H9 (cell line): ENCODE measurements at regions not wholly inside any gene's neighbourhood (a gene's known extent, or its start where the extent isn't known, plus 50 kb on each side); places are given as distances from the start of the nearest gene placed in this dataset.

Experiments used
- DNase-seq: peaks from one replicate; pipeline ENCODE4 v3.0.0-alpha.2; 2017
- H2AFZ ChIP-seq: one replicate; pipeline ENCODE4 v1.6.1; 2013; ENCODE audit warnings: mild to moderate bottlenecking, low read length, control low read depth, moderate library complexity
- H2AK5ac ChIP-seq: 2 replicates; pipeline ENCODE4 v1.6.1; 2013; ENCODE audit warnings: low read length, control low read depth, mixed read lengths; ENCODE audit not compliant: insufficient read length
- H2BK120ac ChIP-seq: one replicate; pipeline ENCODE4 v1.6.1; 2013; ENCODE audit warnings: low read depth, mild to moderate bottlenecking, low read length, control low read depth, inconsistent platforms; ENCODE audit not compliant: poor library complexity, severe bottlenecking
- H2BK12ac ChIP-seq: 2 replicates; pipeline ENCODE4 v1.6.1; 2013; ENCODE audit warnings: low read length, control low read depth, mixed read lengths, low read depth; ENCODE audit not compliant: insufficient read length
- H2BK15ac ChIP-seq: 2 replicates; pipeline ENCODE4 v1.6.1; 2013; ENCODE audit warnings: low read depth, low read length, control low read depth
- H2BK20ac ChIP-seq: one replicate; pipeline ENCODE4 v1.6.1; 2013; ENCODE audit warnings: low read depth, mild to moderate bottlenecking, low read length, control low read depth, inconsistent platforms; ENCODE audit not compliant: poor library complexity, severe bottlenecking
- H2BK5ac ChIP-seq: 2 replicates; pipeline ENCODE4 v1.6.1; 2013; ENCODE audit warnings: low read length, control low read depth, mixed read lengths; ENCODE audit not compliant: insufficient read length
- H3K14ac ChIP-seq: 2 replicates; pipeline ENCODE4 v1.6.1; 2013; ENCODE audit warnings: low read length, control low read depth; ENCODE audit not compliant: insufficient read depth
- H3K18ac ChIP-seq: 2 replicates; pipeline ENCODE4 v1.6.1; 2013; ENCODE audit warnings: low read depth, mild to moderate bottlenecking, mixed read lengths, low read length, control low read depth; ENCODE audit not compliant: insufficient read length
- H3K23ac ChIP-seq: 2 replicates; pipeline ENCODE4 v1.6.1; 2013; ENCODE audit warnings: low read length, control low read depth, mixed read lengths, low read depth; ENCODE audit not compliant: insufficient read length
- H3K23me2 ChIP-seq: 2 replicates; pipeline ENCODE4 v1.6.1; 2013; ENCODE audit warnings: low read depth, mild to moderate bottlenecking, mixed read lengths, low read length, control low read depth; ENCODE audit not compliant: insufficient read length, poor library complexity, severe bottlenecking
- H3K27ac ChIP-seq: 2 replicates; pipeline ENCODE4 v1.5.1; 2013; ENCODE audit warnings: low read length, control low read depth, mixed read lengths, low read depth; ENCODE audit not compliant: insufficient read length
- H3K27me3 ChIP-seq: 2 replicates; pipeline ENCODE4 v1.6.1; 2013; ENCODE audit warnings: low read length, control low read depth, inconsistent platforms; ENCODE audit not compliant: insufficient read depth
- H3K4ac ChIP-seq: 2 replicates; pipeline ENCODE4 v1.6.1; 2013; ENCODE audit warnings: low read depth, mild to moderate bottlenecking, control low read depth, inconsistent platforms, low read length, moderate library complexity
- H3K4me1 ChIP-seq: 2 replicates; pipeline ENCODE4 v1.6.1; 2013; ENCODE audit warnings: low read length, control low read depth, inconsistent platforms; ENCODE audit not compliant: insufficient read depth
- H3K4me2 ChIP-seq: 2 replicates; pipeline ENCODE4 v1.6.1; 2013; ENCODE audit warnings: low read length, control low read depth, mixed read lengths; ENCODE audit not compliant: insufficient read length, insufficient read depth
- H3K56ac ChIP-seq: 2 replicates; pipeline ENCODE4 v1.6.1; 2013; ENCODE audit warnings: low read depth, mild to moderate bottlenecking, mixed read lengths, low read length, control low read depth; ENCODE audit not compliant: insufficient read length
- H3K79me1 ChIP-seq: 2 replicates; pipeline ENCODE4 v1.6.1; 2013; ENCODE audit warnings: low read depth, mild to moderate bottlenecking, moderate library complexity, low read length, control low read depth, inconsistent platforms; ENCODE audit not compliant: insufficient read depth, poor library complexity, severe bottlenecking
- H3K79me2 ChIP-seq: 2 replicates; pipeline ENCODE4 v1.6.1; 2013; ENCODE audit warnings: low read length, control low read depth, inconsistent platforms; ENCODE audit not compliant: insufficient read depth
- H3K9ac ChIP-seq: 2 replicates; pipeline ENCODE4 v1.6.1; 2013; ENCODE audit warnings: low read length, control low read depth, mixed read lengths; ENCODE audit not compliant: insufficient read length; ENCODE audit errors: extremely low read depth
- H3K9me3 ChIP-seq: one replicate; pipeline ENCODE4 v1.6.1; 2013; ENCODE audit warnings: low read depth, low read length, inconsistent platforms; ENCODE audit not compliant: control insufficient read depth
- H3T11ph ChIP-seq: one replicate; pipeline ENCODE4 v1.6.1; 2013; ENCODE audit warnings: mild to moderate bottlenecking, low read length, control low read depth, inconsistent platforms
- H4K20me1 ChIP-seq: one replicate; pipeline ENCODE4 v1.6.1; 2013; ENCODE audit not compliant: control insufficient read depth, insufficient read length, insufficient read depth
- H4K5ac ChIP-seq: 2 replicates; pipeline ENCODE4 v1.6.1; 2013; ENCODE audit warnings: low read depth, mild to moderate bottlenecking, mixed read lengths, low read length, control low read depth; ENCODE audit not compliant: insufficient read length
- H4K8ac ChIP-seq: replicated peaks from 2 replicates; pipeline ENCODE4 v1.6.1; 2013; ENCODE audit warnings: low read length, control low read depth, mixed read lengths, low read depth; ENCODE audit not compliant: insufficient read length
- H4K91ac ChIP-seq: 2 replicates; pipeline ENCODE4 v1.6.1; 2013; ENCODE audit warnings: low read depth, mild to moderate bottlenecking, moderate library complexity, mixed read lengths, low read length, control low read depth; ENCODE audit not compliant: insufficient read length
- H3K27ac Mint-ChIP-seq, 3 experiments: 2 replicates in 2 of 3; 3 replicates in 1 of 3; pipeline ENCODE4 v1.8.0; 2020 to 2021; ENCODE audit warnings: mixed read lengths in 3 of 3, mild to moderate bottlenecking in 1 of 3, moderate library complexity in 1 of 3
- H3K27me3 Mint-ChIP-seq: 2 replicates; pipeline ENCODE4 v1.8.0; 2021; ENCODE audit warnings: low read depth, mild to moderate bottlenecking, moderate library complexity, mixed read lengths
- H3K36me3 Mint-ChIP-seq, 3 experiments: 2 replicates in 2 of 3; 3 replicates in 1 of 3; pipeline ENCODE4 v1.8.0; 2020 to 2021; ENCODE audit warnings: low read depth in 3 of 3, mixed read lengths in 3 of 3; ENCODE audit not compliant: insufficient read depth in 1 of 3
- H3K4me1 Mint-ChIP-seq, 2 experiments: 2 replicates each; pipeline ENCODE4 v1.8.0; 2020; ENCODE audit warnings: mixed read lengths in 2 of 2
- H3K4me3 Mint-ChIP-seq, 2 experiments: 2 replicates in 1 of 2; 3 replicates in 1 of 2; pipeline ENCODE4 v1.8.0; 2020 to 2021; ENCODE audit warnings: mild to moderate bottlenecking in 2 of 2, mixed read lengths in 2 of 2, moderate library complexity in 1 of 2
- H3K9me3 Mint-ChIP-seq, 2 experiments: 2 replicates in 1 of 2; 3 replicates in 1 of 2; pipeline ENCODE4 v1.8.0; 2020; ENCODE audit warnings: mild to moderate bottlenecking in 2 of 2, mixed read lengths in 2 of 2, moderate library complexity in 1 of 2
- WGBS: extraction: QIAGEN DNeasy Blood & Tissue Kit; methylation state at CpG from one replicate; pipeline ENCODE4 v1.1.7; 2013; ENCODE audit warnings: missing lambda C conversion rate, low lambda C conversion rate, mixed read lengths; ENCODE audit not compliant: insufficient read length; ENCODE audit errors: extremely low coverage; 5-methylcytosine and 5-hydroxymethylcytosine counted together
- TF ChIP-seq, protein P1 (sequence below): fragments of 200-600 bp; sonication (generic); conservative IDR thresholded peaks from 3 replicates; pipeline ENCODE4 v1.8.0; 2021; ENCODE audit warnings: antibody characterized with exemption, mild to moderate bottlenecking

DNA sequence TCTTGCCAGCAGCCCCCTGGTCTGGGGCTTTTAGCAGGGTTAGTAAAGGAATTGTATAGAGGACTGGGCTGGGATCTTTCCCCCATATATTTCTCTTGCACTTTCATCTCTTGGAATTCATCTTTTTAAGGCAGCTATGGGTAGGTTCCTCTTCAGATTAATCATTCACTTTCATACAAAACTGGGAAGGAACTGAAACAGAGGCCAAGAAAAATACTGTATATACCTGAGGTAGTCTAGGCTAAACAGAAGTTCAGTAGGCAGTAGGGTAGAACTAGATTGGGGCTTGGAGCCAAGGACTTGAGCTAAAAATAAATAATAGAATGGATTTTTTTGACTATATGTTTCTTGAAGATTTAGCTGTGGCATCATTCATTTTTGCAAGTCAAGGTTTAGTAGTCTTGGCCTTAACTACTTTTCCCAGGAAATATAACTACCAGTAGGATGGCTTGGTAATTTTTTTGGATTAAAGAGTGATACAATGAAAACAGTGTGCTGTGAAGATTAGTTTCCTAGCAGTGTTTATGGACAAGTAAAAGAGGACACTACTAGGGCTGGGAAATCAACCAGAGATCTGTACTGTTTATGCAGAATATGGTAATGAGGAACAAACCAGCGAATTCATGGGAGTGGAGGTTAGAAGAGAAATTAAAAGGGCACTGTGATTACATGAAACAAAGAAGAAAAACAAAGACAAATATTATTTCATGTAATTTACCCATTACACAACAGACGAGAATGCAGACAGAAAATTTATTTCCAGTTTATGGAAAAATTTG is 50.9 kb upstream of the PTGS2 start:
- no peak overlapping the region for H2BK15ac ChIP-seq

More for the DNA sequence above, 50.9 kb upstream of the PTGS2 start:
- Histone ChIP-seq H3K9me3 (no peaks in the 10 kb centered on the region), H2BK12ac (no peak overlapping the region), H3K18ac (no peak overlapping the region), H2AK5ac (no peak overlapping the region), H3K4ac (no peak overlapping the region), H2BK5ac (no peak overlapping the region), H3K79me2 (no peaks in the 10 kb centered on the region), H4K5ac (no peak overlapping the region), H3K23ac (no peak overlapping the region), H4K91ac (no peak overlapping the region), H2BK20ac (no peak overlapping the region), H3K4me1 (no peaks in the 10 kb centered on the region), H3K14ac (no peak overlapping the region), H4K8ac (no peak overlapping the region), H4K20me1 (no peaks in the 10 kb centered on the region), H3K56ac (no peak overlapping the region), H3K4me2 (no peak overlapping the region), H3K27me3 (no peaks in the 10 kb centered on the region), H3T11ph (no peak overlapping the region), H3K23me2 (no peaks in the 10 kb centered on the region), H3K9ac (no peak overlapping the region), H3K27ac (no peak overlapping the region), H2AFZ (no peak overlapping the region), H3K79me1 (no peaks in the 10 kb centered on the region), H2BK120ac (no peak overlapping the region)
- Mint-ChIP-seq H3K27me3 (no peaks in the 10 kb centered on the region), H3K27ac (no peak overlapping the region), H3K36me3 (peaks cover 0 to 1% (median 0%) of the 10 kb centered on the region in 3 experiments; a peak in 1 of 7 replicates), H3K9me3 (peaks cover 0 to 14% of the 10 kb centered on the region in 2 experiments; a peak in 3 of 5 replicates), H3K4me1 (no peaks in the 10 kb centered on the region), H3K4me3 (no peak overlapping the region)
- TF ChIP-seq, protein P1, sequence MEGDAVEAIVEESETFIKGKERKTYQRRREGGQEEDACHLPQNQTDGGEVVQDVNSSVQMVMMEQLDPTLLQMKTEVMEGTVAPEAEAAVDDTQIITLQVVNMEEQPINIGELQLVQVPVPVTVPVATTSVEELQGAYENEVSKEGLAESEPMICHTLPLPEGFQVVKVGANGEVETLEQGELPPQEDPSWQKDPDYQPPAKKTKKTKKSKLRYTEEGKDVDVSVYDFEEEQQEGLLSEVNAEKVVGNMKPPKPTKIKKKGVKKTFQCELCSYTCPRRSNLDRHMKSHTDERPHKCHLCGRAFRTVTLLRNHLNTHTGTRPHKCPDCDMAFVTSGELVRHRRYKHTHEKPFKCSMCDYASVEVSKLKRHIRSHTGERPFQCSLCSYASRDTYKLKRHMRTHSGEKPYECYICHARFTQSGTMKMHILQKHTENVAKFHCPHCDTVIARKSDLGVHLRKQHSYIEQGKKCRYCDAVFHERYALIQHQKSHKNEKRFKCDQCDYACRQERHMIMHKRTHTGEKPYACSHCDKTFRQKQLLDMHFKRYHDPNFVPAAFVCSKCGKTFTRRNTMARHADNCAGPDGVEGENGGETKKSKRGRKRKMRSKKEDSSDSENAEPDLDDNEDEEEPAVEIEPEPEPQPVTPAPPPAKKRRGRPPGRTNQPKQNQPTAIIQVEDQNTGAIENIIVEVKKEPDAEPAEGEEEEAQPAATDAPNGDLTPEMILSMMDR: no peak
- no peak for DNase-seq
- WGBS: no CpG with 5 or more reads among the region's 2 CpGs
